ENCODE measurements at regions not wholly inside any gene's neighbourhood (a gene's known extent, or its start where the extent isn't known, plus 50 kb on each side); places are given as distances from the start of the nearest gene placed in this dataset.

DNA sequence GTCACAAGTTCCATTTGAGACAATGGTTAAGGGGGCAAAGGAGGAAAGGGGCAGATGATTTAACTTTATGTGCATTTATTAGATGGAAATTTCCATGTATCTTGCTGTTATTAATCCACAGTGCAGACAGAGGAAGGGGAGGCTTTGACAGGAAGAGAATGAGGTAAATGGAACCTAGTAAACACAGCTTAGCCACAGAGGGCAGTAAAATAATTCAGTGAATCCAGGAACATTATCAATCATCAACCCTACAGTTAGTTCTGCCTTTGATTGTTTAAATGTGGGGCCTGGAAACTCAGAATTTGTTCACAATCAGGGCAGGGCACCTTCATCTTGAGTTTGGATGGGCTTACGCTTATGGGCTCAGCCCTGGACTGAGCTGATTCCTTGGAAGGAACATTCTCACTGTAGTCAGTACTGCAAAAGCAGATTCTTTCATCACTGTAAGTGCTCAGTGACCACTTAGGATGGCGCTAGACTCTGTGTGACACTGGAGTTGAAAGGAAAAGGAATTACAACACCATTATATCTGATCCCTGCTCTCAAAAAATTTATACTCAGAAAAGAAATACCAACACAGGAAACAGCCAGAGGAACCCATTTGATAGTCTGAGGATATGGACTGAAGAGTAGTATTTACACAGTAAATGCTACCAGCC, 169.5 kb downstream of the PIK3R1 start:
- H3K36me3 Mint-ChIP-seq: peaks cover 0 to 6% of the 10 kb centered on the region in 2 donors
- Histone ChIP-seq H4K20me1 (ENCODE audit: insufficient read depth, low read length) (no peaks in the 10 kb centered on the region), H3K36me3 (replicated peaks in 1 of 2; ENCODE audit: control insufficient read depth in 1 of 2, insufficient read depth in 2 of 2, low read length in 2 of 2) (no peaks in the 10 kb centered on the region), H3K4me2 (replicated peaks; ENCODE audit: extremely low read depth, low read length, poor library complexity, severe bottlenecking) (no peak overlapping the region), H3K27me3 (ENCODE audit: control insufficient read depth in 2 of 2, insufficient read depth in 2 of 2, low read length in 2 of 2) (no peaks in the 10 kb centered on the region), H3K79me2 (ENCODE audit: insufficient read depth, low read length) (no peaks in the 10 kb centered on the region), H3K4me3 (replicated peaks in 1 of 3; ENCODE audit: low read depth in 2 of 3, low read length in 3 of 3) (no peak overlapping the region), H3K9me3 (replicated peaks in 1 of 2; ENCODE audit: control insufficient read depth in 1 of 2, insufficient read depth in 1 of 2, low read length in 2 of 2) (no peaks in the 10 kb centered on the region), H3K4me1 (ENCODE audit: control insufficient read depth in 1 of 2, insufficient read depth in 2 of 2, low read length in 2 of 2) (peaks cover 11 to 18% of the 10 kb centered on the region in 2 donors), H3K9ac (ENCODE audit: insufficient read depth, low read length, poor library complexity, severe bottlenecking) (no peak overlapping the region), H2AFZ (ENCODE audit: insufficient read depth, low read depth, low read length, poor library complexity, severe bottlenecking) (no peak overlapping the region), H3K27ac (ENCODE audit: low read depth in 1 of 2, low read length in 2 of 2) (no peak overlapping the region)
- no peak overlapping the region for H3K4me3 Mint-ChIP-seq
- intact Hi-C loops (cut with micrococcal nuclease): no loop called here
- TF ChIP-seq, protein P1, sequence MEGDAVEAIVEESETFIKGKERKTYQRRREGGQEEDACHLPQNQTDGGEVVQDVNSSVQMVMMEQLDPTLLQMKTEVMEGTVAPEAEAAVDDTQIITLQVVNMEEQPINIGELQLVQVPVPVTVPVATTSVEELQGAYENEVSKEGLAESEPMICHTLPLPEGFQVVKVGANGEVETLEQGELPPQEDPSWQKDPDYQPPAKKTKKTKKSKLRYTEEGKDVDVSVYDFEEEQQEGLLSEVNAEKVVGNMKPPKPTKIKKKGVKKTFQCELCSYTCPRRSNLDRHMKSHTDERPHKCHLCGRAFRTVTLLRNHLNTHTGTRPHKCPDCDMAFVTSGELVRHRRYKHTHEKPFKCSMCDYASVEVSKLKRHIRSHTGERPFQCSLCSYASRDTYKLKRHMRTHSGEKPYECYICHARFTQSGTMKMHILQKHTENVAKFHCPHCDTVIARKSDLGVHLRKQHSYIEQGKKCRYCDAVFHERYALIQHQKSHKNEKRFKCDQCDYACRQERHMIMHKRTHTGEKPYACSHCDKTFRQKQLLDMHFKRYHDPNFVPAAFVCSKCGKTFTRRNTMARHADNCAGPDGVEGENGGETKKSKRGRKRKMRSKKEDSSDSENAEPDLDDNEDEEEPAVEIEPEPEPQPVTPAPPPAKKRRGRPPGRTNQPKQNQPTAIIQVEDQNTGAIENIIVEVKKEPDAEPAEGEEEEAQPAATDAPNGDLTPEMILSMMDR (IDR thresholded peaks at IDR 0.05): no peak
- H3K9me3 Mint-ChIP-seq: peaks cover 0 to 8% (median 3%) of the 10 kb centered on the region in 7 donors
- no peak overlapping the region for H3K27ac Mint-ChIP-seq
- DNase-seq: no peak
- whole genome bisulfite sequencing (ENCODE audit: insufficient coverage): no CpG with 5 or more reads among the region's 2 CpGs
- peaks cover 25% of the 10 kb centered on the region for H3K4me1 Mint-ChIP-seq
- peaks cover 0 to 2% (median 1%) of the 10 kb centered on the region in 3 donors for H3K27me3 Mint-ChIP-seq (ENCODE audit: low read depth in 3 of 3)

DNA sequence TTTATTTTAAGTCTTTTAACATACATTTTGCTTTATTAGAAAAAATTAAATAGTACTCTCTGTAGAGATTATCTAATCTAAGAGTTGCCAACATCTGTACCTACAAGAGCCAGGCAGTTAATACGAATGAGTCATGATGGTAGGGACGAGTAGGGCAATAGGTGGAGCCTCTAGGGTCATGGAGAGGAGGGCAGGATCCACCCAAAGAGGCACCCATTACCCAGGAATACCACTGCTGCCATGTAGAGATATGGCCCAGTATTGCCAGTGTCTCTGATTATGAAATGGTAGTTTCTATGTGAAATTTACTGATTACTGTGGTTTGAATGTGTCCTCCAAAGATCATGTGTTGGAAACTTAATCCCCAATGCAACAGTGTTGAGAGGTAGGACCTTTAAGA, 170.4 kb downstream of the PIK3R1 start:
- TF ChIP-seq, protein P1 (IDR thresholded peaks at IDR 0.05): no peak
- Histone ChIP-seq H4K20me1 (ENCODE audit: insufficient read depth, low read length) (no peaks in the 10 kb centered on the region), H3K9me3 (replicated peaks in 1 of 2; ENCODE audit: control insufficient read depth in 1 of 2, insufficient read depth in 1 of 2, low read length in 2 of 2) (no peaks in the 10 kb centered on the region), H3K27me3 (ENCODE audit: control insufficient read depth in 2 of 2, insufficient read depth in 2 of 2, low read length in 2 of 2) (no peaks in the 10 kb centered on the region), H3K9ac (ENCODE audit: insufficient read depth, low read length, poor library complexity, severe bottlenecking) (no peak overlapping the region), H3K4me2 (replicated peaks; ENCODE audit: extremely low read depth, low read length, poor library complexity, severe bottlenecking) (no peak overlapping the region), H2AFZ (ENCODE audit: insufficient read depth, low read depth, low read length, poor library complexity, severe bottlenecking) (no peak overlapping the region), H3K79me2 (ENCODE audit: insufficient read depth, low read length) (no peaks in the 10 kb centered on the region), H3K4me3 (replicated peaks in 1 of 3; ENCODE audit: low read depth in 2 of 3, low read length in 3 of 3) (no peak overlapping the region), H3K4me1 (ENCODE audit: control insufficient read depth in 1 of 2, insufficient read depth in 2 of 2, low read length in 2 of 2) (peaks cover 7 to 14% of the 10 kb centered on the region in 2 donors), H3K27ac (ENCODE audit: low read depth in 1 of 2, low read length in 2 of 2) (no peak overlapping the region), H3K36me3 (replicated peaks in 1 of 2; ENCODE audit: control insufficient read depth in 1 of 2, insufficient read depth in 2 of 2, low read length in 2 of 2) (no peaks in the 10 kb centered on the region)
- intact Hi-C loops (cut with micrococcal nuclease): no loop called here
- 100% methylated on average over 1 of the region's 2 CpGs for WGBS (ENCODE audit: insufficient coverage)
- Mint-ChIP-seq H3K4me1 (peaks cover 21% of the 10 kb centered on the region), H3K27me3 (ENCODE audit: low read depth in 3 of 3) (peaks cover 0 to 2% (median 1%) of the 10 kb centered on the region in 3 donors), H3K9me3 (peaks cover 0 to 8% (median 3%) of the 10 kb centered on the region in 7 donors), H3K27ac (no peak overlapping the region), H3K36me3 (peaks cover 0 to 6% of the 10 kb centered on the region in 2 donors), H3K4me3 (no peak overlapping the region)
- no peak for DNase-seq

Data from CD14-positive monocyte (primary cell).